ENCODE measurements at regions not wholly inside any gene's neighbourhood (a gene's known extent, or its start where the extent isn't known, plus 50 kb on each side); places are given as distances from the start of the nearest gene placed in this dataset.

- TF ChIP-seq PKNOX1 (IDR thresholded peaks at IDR 0.05) (no peak), CHD1 (IDR thresholded peaks at IDR 0.05; ENCODE audit: low read depth, low read length) (no peak), EP300 (IDR thresholded peaks at IDR 0.05; ENCODE audit: borderline replicate concordance in 1 of 2, control insufficient read depth in 1 of 2, low read depth in 2 of 2, low read length in 2 of 2) (no peak), ZBED1 (IDR thresholded peaks at IDR 0.05; ENCODE audit: borderline replicate concordance) (no peak), CBFB (IDR thresholded peaks at IDR 0.05; ENCODE audit: low read depth) (no peak)
- TF ChIP-seq, protein P1, sequence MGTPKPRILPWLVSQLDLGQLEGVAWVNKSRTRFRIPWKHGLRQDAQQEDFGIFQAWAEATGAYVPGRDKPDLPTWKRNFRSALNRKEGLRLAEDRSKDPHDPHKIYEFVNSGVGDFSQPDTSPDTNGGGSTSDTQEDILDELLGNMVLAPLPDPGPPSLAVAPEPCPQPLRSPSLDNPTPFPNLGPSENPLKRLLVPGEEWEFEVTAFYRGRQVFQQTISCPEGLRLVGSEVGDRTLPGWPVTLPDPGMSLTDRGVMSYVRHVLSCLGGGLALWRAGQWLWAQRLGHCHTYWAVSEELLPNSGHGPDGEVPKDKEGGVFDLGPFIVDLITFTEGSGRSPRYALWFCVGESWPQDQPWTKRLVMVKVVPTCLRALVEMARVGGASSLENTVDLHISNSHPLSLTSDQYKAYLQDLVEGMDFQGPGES (IDR thresholded peaks at IDR 0.05): no peak
These were observed 297.3 kb downstream of the ASMT start (continued) for GRCh38 chrX:1912193-1912592.

DNA sequence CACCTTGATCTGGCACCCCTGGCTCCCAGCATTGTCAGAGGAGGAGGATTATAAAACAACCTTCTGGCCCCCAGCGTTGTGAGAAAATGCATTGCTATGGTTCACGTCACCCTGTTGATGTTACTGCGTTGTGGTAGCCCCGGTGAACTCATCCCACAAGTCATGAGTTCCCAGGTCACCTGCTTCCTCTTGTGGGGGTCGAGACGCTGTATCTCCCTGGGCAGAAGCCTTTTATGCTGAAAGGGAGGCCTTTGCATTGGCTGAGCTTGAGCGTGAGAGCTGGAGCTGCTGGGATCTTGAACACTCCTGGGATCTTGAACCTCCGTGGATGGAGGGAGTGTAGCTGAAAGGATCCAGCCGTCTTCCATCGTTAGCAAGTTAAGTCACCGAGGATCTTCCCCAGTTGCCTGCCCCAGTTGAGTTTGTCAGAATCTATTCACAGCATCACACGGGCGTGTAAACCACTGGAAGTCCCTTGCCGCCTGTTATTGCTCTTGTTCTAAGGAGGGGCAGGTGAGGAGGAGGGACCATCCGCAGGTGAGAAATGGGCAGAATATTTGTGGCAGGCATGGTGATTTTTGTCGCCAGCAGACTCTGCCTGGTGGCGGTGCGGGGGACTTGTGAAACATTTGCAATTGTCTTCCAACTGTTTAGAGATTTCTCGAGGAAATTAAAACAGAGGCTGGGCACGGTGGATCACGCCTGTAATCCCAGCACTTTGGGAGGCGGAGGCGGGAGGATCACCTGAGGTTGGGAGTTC lies 299.9 kb downstream of the ASMT start:
- ChIA-PET CTCF (no interaction called here), SMC1A (ENCODE audit: uncharacterized antibody, unreplicated experiment) (no interaction called here), POLR2A (no interaction called here), RAD21 (ENCODE audit: unreplicated experiment) (no interaction called here)
- no peaks in the 10 kb centered on the region for H3K79me2 ChIP-seq (ENCODE audit: control insufficient read depth, insufficient read depth, low read length)
- intact Hi-C loops (cut with micrococcal nuclease; ENCODE audit: unreplicated experiment) (no loop called here), in situ Hi-C loops (cut with MboI) (no loop called here)
- H4K20me1 ChIP-seq (ENCODE audit: control insufficient read depth, insufficient read depth): no peaks in the 10 kb centered on the region
- H3K4me3 ChIP-seq: no peak overlapping the region
- no peaks in the 10 kb centered on the region for H3K4me1 ChIP-seq (ENCODE audit: control insufficient read depth, insufficient read depth, low read length)
- H3K27ac ChIP-seq (ENCODE audit: control insufficient read depth, insufficient read depth): no peak overlapping the region
- H3K9ac ChIP-seq (ENCODE audit: control insufficient read depth, insufficient read depth, low read length): no peak overlapping the region
- WGBS (ENCODE audit: insufficient coverage, insufficient replicate concordance, low lambda C conversion rate, missing lambda C conversion rate): 50% methylated on average over 23 of the region's 23 CpGs
- H2AFZ ChIP-seq (ENCODE audit: control insufficient read depth, low read depth, low read length): no peak overlapping the region
- TF ChIP-seq, protein P2, sequence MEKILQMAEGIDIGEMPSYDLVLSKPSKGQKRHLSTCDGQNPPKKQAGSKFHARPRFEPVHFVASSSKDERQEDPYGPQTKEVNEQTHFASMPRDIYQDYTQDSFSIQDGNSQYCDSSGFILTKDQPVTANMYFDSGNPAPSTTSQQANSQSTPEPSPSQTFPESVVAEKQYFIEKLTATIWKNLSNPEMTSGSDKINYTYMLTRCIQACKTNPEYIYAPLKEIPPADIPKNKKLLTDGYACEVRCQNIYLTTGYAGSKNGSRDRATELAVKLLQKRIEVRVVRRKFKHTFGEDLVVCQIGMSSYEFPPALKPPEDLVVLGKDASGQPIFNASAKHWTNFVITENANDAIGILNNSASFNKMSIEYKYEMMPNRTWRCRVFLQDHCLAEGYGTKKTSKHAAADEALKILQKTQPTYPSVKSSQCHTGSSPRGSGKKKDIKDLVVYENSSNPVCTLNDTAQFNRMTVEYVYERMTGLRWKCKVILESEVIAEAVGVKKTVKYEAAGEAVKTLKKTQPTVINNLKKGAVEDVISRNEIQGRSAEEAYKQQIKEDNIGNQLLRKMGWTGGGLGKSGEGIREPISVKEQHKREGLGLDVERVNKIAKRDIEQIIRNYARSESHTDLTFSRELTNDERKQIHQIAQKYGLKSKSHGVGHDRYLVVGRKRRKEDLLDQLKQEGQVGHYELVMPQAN (conservative IDR thresholded peaks at IDR 0.05): no peak
- no peak for TF ChIP-seq TAF1 (IDR thresholded peaks at IDR 0.05; ENCODE audit: borderline replicate concordance, low read depth, low read length)
- ATAC-seq (no peak), FAIRE-seq (no peak), DNase-seq (ENCODE audit: low read depth, low spot score) (no peak)
- no peak overlapping the region for H3K4me2 ChIP-seq (ENCODE audit: control insufficient read depth, insufficient read depth)
- no peaks in the 10 kb centered on the region; the same call in 2 of the 3 replicates for H3K9me3 ChIP-seq (replicated peaks; ENCODE audit: control insufficient read depth, insufficient read depth, low read length)
- no peaks in the 10 kb centered on the region for H3K36me3 ChIP-seq (ENCODE audit: control insufficient read depth in 2 of 2, insufficient read depth in 2 of 2, low read length in 1 of 2)
- H3K27me3 ChIP-seq (replicated peaks in 1 of 2; ENCODE audit: control insufficient read depth in 2 of 2, insufficient read depth in 2 of 2, low read length in 1 of 2): no peaks in the 10 kb centered on the region
- no TSS peak for BruUV-seq (replicated peaks)
